Adipocyte (in vitro differentiated cells): ENCODE measurements at regions not wholly inside any gene's neighbourhood (a gene's known extent, or its start where the extent isn't known, plus 50 kb on each side); places are given as distances from the start of the nearest gene placed in this dataset.

Source experiments
- DNase-seq: peaks from one replicate; pipeline ENCODE4 v3.0.0-alpha.2; 2015; ENCODE audit warnings: low read depth
- H3K27me3 ChIP-seq: replicated peaks from 2 replicates; pipeline ENCODE4 v1.7.0; 2013; ENCODE audit warnings: mild to moderate bottlenecking, low read length, moderate library complexity; ENCODE audit not compliant: control insufficient read depth, insufficient read depth
- H3K36me3 ChIP-seq: 2 replicates; pipeline ENCODE4 v1.7.0; 2013; ENCODE audit warnings: low read length, mild to moderate bottlenecking, moderate library complexity; ENCODE audit not compliant: control insufficient read depth, insufficient read depth, severe bottlenecking
- H3K4me1 ChIP-seq: 2 replicates; pipeline ENCODE4 v1.7.0; 2013; ENCODE audit warnings: mild to moderate bottlenecking, low read length, moderate library complexity; ENCODE audit not compliant: control insufficient read depth, insufficient read depth
- H3K4me3 ChIP-seq: 2 replicates; pipeline ENCODE4 v1.7.0; 2013; ENCODE audit warnings: mild to moderate bottlenecking, low read length, moderate library complexity
- H3K9ac ChIP-seq: 2 replicates; pipeline ENCODE4 v1.7.0; 2013; ENCODE audit warnings: mild to moderate bottlenecking, low read length, moderate library complexity
- H3K9me3 ChIP-seq: 2 replicates; pipeline ENCODE4 v1.7.0; 2013; ENCODE audit warnings: mild to moderate bottlenecking, low read length, moderate library complexity; ENCODE audit not compliant: control insufficient read depth

DNA sequence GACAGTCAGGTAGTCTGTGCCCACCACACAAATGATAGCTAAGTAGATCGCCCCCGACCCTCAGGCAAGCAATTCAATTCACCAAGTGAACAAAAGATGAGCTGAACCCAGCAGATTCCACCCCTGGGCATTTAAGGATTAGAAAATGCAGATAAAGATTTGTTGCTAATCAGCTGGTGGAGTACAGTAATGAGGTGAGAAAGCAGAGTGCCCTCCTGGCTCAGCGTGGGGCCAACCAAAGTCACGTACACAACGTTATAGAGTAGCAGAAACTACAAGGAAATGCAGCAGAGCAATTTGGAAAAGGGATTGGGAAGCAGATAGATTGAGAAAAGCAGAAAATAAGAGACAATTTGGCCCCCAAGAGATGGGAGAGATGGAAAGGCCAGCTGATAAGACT lies 91.2 kb downstream of the SOX9 start:
- H3K9ac ChIP-seq: no peak overlapping the region
- peaks cover 29% of the 10 kb centered on the region for H3K27me3 ChIP-seq
- H3K9me3 ChIP-seq: peaks cover 7% of the 10 kb centered on the region
- no peaks in the 10 kb centered on the region for H3K4me1 ChIP-seq
- DNase-seq: no peak
- H3K36me3 ChIP-seq: no peaks in the 10 kb centered on the region
- H3K4me3 ChIP-seq: no peak overlapping the region

DNA sequence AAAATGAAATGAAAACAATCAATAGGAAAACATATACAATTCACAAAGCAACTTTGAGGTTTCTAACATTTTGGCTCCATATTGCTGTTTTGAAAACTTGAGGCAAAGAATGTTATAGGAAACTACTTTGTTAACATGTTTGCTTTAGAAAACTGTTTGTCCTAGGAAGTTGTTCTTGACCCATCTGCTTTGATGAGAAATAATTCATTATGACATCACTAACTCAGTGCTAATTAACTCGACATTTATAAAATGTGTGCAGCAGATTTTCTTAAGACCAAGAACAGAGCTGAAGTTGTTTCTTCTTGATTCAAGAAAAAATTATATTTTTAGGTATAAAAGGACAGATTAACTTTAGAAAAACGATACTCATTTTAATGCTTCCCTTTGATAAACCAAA lies 94.7 kb downstream of the SOX9 start:
- Histone ChIP-seq H3K36me3 (no peaks in the 10 kb centered on the region), H3K4me3 (no peak overlapping the region), H3K27me3 (peaks cover 38% of the 10 kb centered on the region), H3K9me3 (peaks cover 7% of the 10 kb centered on the region), H3K4me1 (peaks cover 9% of the 10 kb centered on the region), H3K9ac (no peak overlapping the region)
- no peak for DNase-seq

DNA sequence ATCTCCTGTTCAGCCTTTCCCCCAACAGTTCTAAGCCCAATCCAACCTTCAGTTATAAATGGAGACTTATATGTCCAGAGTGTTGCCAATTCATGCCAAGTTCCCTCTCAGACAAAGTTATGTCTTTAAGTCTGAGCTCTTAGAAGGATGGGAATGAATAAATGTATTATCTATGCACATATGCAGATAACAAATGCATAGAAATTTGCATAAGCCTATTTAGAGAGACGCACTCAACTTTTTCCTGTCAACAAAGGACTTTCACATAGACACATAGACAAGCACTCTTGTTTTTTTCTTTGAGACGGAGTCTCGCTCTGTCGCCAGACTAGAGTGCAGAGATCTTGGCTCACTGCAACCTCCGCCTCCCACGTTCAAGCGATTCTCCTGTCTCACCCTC lies 95.1 kb downstream of the SOX9 start:
- H3K36me3 ChIP-seq: no peaks in the 10 kb centered on the region
- peaks cover 9% of the 10 kb centered on the region for H3K4me1 ChIP-seq
- H3K27me3 ChIP-seq: peaks cover 42% of the 10 kb centered on the region
- no peak overlapping the region for H3K9ac ChIP-seq
- H3K9me3 ChIP-seq: peaks cover 7% of the 10 kb centered on the region
- DNase-seq: no peak
- no peak overlapping the region for H3K4me3 ChIP-seq

DNA sequence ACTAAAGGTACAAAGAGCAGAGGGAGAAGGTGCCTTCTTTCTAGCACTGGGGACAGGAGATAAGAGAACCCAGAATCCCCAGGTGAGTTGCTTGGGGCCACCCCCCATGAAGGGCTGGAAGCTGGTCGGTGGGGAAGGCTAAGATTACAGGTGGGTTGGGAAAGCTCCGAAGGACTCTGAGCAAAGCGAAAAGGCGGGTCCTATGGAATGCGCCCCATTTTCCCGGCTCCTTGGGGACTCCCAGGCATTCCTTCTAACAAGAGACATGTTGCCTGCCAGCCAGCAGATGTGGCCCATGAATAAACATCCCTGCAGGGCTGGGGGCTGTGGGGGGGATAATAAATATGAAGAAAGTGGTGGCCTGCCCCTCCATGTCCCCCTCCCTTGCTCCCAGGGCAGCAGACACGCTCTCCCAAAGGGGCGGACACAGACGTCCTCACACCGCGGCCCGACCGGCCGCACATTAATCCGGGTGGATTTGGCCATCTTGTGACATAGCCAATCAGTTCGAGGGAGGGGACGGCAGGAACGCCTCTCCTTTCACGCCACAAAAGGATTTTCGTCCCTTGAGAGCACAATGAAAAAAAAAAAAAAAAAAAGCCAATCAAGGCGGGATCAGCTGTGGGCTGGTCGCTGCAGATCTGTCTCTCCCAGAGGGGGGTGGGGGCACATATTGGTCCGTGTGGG lies 98.5 kb downstream of the SOX9 start:
- peaks cover 9% of the 10 kb centered on the region for H3K4me1 ChIP-seq
- no peak for DNase-seq
- H3K27me3 ChIP-seq: peaks cover 50% of the 10 kb centered on the region
- H3K9ac ChIP-seq: no peak overlapping the region
- no peaks in the 10 kb centered on the region for H3K36me3 ChIP-seq
- H3K9me3 ChIP-seq: peaks cover 1% of the 10 kb centered on the region
- no peak overlapping the region for H3K4me3 ChIP-seq

DNA sequence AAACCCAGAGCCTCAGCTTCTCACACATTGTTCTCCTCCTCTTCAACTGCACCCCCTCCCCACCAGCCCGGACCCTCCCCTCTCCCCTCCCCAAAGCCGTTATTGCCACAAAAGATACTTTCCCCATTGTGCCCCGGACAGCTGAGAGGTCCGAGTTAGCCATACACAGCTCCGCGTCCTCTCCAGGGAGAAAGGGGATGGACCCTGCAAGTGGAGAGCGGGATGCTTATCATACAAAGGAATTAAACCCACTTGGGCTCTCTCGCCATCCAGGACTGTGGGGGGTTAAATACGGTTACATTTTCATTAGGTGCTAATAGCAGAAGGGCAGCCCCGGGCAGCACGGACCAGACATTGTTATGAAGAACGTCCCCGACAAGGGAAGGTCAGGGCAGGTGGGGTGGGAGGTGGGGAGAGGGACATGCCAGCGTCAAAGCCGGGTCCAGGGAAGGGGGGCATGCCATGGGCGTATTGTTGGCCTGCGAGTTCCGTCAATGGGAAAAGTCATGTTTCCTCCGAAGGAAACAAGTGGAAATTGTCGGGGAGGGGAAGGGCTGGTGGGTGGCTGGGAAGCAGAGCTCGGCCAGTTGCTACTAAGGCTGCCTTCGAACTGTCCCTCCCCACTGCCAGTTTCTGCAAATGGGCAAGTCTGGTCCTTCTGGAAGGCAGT lies 99.1 kb downstream of the SOX9 start:
- Histone ChIP-seq H3K9me3 (no peaks in the 10 kb centered on the region), H3K4me3 (no peak overlapping the region), H3K36me3 (no peaks in the 10 kb centered on the region), H3K27me3 (peaks cover 51% of the 10 kb centered on the region), H3K4me1 (peaks cover 9% of the 10 kb centered on the region), H3K9ac (no peak overlapping the region)
- DNase-seq: no peak

DNA sequence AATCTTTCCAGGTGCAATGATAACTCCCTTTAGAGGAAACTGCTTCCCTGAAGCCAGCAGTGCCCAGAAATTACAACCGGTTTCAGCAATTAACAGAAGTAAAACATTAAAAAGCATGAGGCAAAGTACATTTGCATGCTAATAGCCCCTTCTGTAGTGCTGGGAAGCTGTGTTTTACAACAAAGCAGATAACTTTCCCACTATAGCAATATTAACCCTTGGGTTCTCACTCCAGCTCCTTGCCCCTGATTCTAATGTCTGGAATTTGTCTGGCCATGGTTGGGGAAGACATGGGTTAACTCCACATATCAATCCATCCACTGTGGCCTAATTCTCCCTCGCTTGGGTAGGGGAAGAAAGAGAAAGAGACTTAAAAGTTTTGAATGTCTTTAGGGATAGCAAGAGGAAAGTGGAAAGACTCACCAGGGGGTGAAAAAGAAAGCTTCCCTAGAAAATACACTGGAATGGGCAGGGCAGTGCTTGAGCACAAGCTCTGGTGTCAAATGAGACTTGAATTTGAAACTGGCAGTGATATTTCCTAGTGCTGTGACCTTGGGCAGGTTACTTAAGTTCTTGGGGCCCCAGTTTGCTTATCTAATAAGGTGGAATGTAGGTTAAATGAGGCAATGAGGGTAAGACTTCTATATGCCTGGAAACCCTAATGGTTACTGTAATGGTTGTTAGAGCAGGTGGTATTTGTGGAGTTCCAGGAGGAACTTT lies 102.0 kb downstream of the SOX9 start:
- no peak overlapping the region for H3K9ac ChIP-seq
- no peak overlapping the region for H3K4me3 ChIP-seq
- no peaks in the 10 kb centered on the region for H3K36me3 ChIP-seq
- no peak for DNase-seq
- peaks cover 44% of the 10 kb centered on the region for H3K27me3 ChIP-seq
- H3K9me3 ChIP-seq: no peaks in the 10 kb centered on the region
- H3K4me1 ChIP-seq: peaks cover 9% of the 10 kb centered on the region

DNA sequence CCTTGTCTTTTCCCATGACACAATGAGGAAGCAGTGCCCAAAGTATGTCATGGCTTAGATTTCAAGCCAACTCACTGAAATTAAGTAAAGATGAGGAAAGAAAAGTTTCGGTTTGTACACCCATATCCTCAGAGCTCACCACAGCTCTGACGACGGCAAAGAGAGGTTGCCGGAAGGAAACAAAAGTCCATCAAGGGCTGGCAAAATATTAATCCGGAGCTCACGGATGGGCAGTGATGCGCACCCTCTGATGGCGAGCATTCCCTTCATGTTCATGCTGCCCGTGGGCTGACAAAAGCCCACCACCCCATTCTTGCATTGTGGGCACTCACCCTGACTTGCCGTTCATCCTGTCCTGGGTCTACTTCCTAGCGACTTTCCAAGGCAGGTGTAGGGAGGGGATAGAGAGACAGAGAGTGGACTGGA lies 103.1 kb downstream of the SOX9 start:
- H3K9ac ChIP-seq: no peak overlapping the region
- peaks cover 38% of the 10 kb centered on the region for H3K27me3 ChIP-seq
- no peaks in the 10 kb centered on the region for H3K9me3 ChIP-seq
- no peak for DNase-seq
- H3K36me3 ChIP-seq: no peaks in the 10 kb centered on the region
- H3K4me3 ChIP-seq: no peak overlapping the region
- H3K4me1 ChIP-seq: peaks cover 9% of the 10 kb centered on the region

DNA sequence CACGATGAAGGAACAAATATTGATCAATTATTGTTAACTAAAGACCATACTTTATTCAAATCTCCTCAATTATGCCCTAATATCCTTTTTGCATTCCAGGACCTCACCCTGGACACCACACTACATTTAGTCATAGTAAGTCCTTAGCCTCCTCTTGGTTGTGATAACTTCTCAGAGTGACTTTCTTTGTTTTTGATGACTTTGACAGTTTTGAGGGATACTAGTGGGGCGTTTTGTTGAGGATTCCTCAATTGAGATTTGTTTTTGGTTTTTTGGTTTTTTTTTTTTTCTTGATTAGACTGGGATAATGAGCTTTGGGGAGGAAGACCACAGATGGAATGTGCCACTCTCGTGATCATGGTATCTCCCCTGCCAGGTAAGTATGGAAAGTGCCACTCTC lies 105.5 kb downstream of the SOX9 start:
- no peaks in the 10 kb centered on the region for H3K4me1 ChIP-seq
- no peak overlapping the region for H3K4me3 ChIP-seq
- H3K9ac ChIP-seq: no peak overlapping the region
- no peaks in the 10 kb centered on the region for H3K36me3 ChIP-seq
- H3K9me3 ChIP-seq: no peaks in the 10 kb centered on the region
- no peak for DNase-seq
- H3K27me3 ChIP-seq: peaks cover 16% of the 10 kb centered on the region

DNA sequence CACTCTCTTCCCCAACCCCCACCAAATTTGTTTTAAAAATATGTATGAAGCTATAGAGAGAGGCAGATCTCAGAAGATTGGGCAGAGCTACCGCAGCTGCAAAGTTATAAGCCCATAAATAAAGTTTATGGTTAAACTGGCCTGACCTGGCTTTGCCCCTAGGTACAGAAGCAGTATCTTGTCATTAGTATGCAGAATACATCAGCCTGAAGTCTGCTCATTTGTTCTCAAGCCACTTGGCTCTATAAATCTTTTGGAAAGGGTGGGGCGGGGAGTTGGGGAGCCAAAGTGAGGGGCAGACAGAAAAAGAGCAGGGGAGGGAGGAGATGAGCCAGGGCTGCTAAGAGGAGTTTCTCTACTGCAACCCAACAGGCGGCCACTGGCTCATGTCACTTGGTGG lies 113.2 kb downstream of the SOX9 start:
- no peak overlapping the region for H3K9ac ChIP-seq
- no peak overlapping the region for H3K4me3 ChIP-seq
- no peaks in the 10 kb centered on the region for H3K4me1 ChIP-seq
- DNase-seq: no peak
- H3K36me3 ChIP-seq: no peaks in the 10 kb centered on the region
- peaks cover 29% of the 10 kb centered on the region for H3K27me3 ChIP-seq
- no peaks in the 10 kb centered on the region for H3K9me3 ChIP-seq

DNA sequence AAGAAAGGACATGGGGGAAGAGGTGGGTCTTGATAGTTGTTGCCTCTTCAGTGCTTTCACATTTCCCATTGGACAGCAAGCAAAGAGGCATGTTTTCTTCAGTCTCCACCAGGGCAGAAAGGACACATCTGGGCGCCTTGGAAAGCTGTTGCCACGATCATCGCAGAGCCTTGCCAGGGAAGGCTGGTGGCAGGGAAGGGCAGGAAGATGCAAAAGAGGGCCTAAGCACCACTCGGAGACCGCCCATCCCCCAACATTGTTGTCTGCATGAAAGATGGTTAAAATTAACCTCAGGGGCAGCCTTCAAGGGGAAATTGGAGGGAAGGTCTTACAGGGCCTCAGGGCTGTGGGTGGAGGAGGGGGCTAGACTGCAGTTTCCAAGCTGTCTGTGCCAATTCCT lies 114.2 kb downstream of the SOX9 start:
- no peaks in the 10 kb centered on the region for H3K9me3 ChIP-seq
- H3K27me3 ChIP-seq: peaks cover 29% of the 10 kb centered on the region
- no peak for DNase-seq
- no peaks in the 10 kb centered on the region for H3K36me3 ChIP-seq
- H3K4me1 ChIP-seq: no peaks in the 10 kb centered on the region
- no peak overlapping the region for H3K4me3 ChIP-seq
- no peak overlapping the region for H3K9ac ChIP-seq

DNA sequence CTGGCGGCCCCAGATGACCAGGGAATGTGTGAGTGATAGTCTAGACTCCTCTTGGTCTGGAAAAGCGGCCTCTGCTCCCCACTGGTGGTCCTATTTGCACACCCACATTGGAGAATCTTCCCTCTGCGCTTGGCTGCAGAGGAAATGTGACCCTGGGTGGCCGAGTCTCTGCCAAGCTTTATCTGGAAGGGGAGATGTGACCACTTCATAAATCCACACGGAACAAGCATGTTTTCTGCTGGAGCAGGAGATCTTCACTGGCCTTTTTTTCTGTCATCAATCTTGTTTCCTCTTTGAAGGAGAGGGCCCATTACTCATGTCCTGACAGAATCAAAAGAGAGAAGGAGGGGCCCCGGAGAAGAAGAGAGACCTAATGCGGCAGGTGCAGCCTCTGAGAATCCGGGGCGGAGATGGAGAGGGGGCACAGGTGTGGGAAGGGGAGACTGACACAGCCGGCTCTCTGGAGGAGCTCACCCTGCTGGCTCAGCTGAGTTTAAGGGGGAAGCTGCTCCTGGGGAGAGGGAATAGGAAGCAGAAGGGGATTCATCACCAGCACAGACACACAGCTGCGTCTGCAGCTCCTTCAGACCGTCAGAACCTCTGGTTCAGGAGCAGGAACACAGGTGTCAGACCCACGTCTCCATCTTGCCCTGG lies 116.3 kb downstream of the SOX9 start:
- H3K9ac ChIP-seq: no peak overlapping the region
- DNase-seq: no peak
- peaks cover 25% of the 10 kb centered on the region for H3K27me3 ChIP-seq
- no peaks in the 10 kb centered on the region for H3K4me1 ChIP-seq
- no peak overlapping the region for H3K4me3 ChIP-seq
- H3K9me3 ChIP-seq: no peaks in the 10 kb centered on the region
- no peaks in the 10 kb centered on the region for H3K36me3 ChIP-seq
